Epidermal melanocyte (primary cell): ENCODE measurements at regions not wholly inside any gene's neighbourhood (a gene's known extent, or its start where the extent isn't known, plus 50 kb on each side); places are given as distances from the start of the nearest gene placed in this dataset.
"Not testable (repeated sequence)": the region's sequence is repeated elsewhere in the genome, so short reads cannot be mapped to it uniquely, and the experiment has no call there.

Experiments used
- DNase-seq: peaks from one replicate; pipeline ENCODE4 v3.0.0; 2011; ENCODE audit warnings: low spot score; ENCODE audit not compliant: insufficient read length

DNA sequence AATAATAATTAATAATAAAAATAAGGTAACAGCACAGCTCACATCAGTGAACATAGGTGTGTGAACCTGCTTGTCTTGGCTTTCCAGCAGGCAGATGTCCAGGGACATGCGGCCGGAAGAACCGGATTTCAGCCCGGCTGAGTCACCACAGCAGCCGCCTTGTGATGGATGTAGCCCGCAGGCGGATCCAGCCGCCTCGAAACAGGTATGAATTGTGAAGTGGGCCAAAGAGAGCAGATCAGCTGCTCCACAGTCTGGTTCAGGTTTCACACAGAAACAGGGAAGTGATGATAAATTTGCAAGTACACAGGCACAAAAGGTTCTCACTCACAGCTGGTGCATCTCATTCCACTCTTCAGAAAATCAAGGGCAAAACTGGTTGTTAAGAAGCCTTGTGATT lies 55.1 kb downstream of the ID4 start:
- DNase-seq, result no peak

- DNase-seq, result peak; percentile 51
Measured at GRCh38 chr6:19895866-19896692, 58.9 kb downstream of the ID4 start.

GRCh38 chr6:19896693-19897010 lies 59.5 kb downstream of the ID4 start:
- no peak for DNase-seq

GRCh38 chr6:19898141-19898740 lies 61.1 kb downstream of the ID4 start:
- DNase-seq, result no peak

- DNase-seq, result no peak
Measured at GRCh38 chr6:19902201-19902600, 65.0 kb downstream of the ID4 start.

GRCh38 chr6:19904408-19904807 lies 67.2 kb downstream of the ID4 start:
- DNase-seq, result not testable (repeated sequence)

GRCh38 chr6:19905584-19905983 lies 68.4 kb downstream of the ID4 start:
- DNase-seq, result no peak

DNA sequence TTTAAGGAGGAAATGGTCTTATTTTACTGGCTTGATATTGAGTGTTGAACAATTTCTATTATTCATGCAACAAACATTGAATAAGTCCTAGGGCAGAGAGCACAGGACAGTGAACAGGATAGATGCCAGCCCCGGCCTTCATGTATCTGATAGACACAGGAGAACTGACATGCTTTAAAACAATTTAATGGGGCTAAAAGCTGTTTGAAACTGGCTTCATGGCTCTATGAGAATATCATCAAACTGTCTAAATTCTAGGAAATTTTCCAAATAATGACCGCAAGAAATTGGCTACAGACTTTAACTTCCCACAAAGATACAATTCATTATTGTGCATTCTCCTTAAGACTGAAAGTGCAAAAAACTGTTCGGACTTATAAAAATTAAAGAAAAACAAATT lies 69.0 kb downstream of the ID4 start:
- DNase-seq, result no peak

GRCh38 chr6:19911223-19911622 lies 74.1 kb downstream of the ID4 start:
- no peak for DNase-seq

- no peak for DNase-seq
Measured at GRCh38 chr6:19918436-19918835, 81.3 kb downstream of the ID4 start.

DNA sequence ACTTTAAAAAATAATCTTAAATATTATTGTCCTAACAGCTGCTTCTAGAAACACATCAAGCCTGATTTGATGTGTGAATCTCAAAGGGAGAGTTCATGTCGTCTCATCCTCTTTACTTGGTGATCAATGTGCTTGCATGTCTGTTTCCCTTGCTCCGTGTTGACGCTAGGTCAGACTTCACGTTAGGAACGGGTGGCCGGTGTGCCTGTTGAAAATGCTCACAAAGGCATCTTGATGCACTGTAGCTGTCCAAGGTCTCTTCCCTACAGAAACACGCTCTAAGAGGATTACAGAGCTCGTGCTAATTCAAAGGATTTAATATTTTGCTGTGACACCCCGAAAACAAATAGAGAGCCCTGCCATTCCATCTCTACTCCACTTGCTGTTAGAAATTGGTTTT lies 84.6 kb downstream of the ID4 start:
- no peak for DNase-seq

DNA sequence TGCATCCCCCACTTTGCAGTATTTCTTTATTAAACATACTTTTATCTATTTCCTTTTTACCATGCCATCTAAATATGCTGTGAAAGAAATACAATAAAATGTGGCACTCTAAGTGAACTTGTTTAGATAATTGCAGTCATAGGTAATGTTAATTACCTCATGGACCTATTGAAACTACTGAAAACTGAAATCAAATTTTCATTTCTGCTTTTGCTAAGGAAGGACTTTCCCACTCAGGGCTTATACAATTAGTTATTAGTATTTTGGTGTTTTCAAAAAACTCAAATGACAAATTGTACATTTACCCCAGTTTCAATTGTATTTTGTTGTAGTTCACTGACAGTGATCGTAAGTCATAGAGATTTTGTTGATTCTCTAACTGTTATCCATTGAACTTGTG lies 88.4 kb downstream of the ID4 start:
- no peak for DNase-seq

- no peak for DNase-seq
Measured at GRCh38 chr6:19928461-19928860, 91.3 kb downstream of the ID4 start.

DNA sequence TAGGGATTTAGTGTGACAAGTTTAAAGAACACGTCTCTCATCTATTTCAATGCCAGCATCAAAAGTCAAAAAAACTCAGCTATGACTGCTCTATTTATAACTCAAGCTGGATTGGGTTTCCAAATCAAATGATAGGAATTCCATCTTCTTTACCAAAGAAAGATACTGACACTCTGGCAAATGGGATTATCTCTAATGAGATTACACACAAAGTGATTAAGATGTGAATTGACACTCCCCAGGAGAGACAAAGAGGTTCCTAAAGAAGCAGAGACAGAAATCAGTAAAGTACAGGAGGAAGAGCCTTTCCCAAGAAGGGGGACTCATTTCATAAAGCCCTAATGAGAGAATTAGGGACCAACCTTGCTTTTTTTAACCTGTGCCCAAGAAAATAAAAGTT lies 92.1 kb downstream of the ID4 start:
- no peak for DNase-seq

- DNase-seq, result no peak
Measured at GRCh38 chr6:19934996-19935591, 97.9 kb downstream of the ID4 start.

- not testable (repeated sequence) for DNase-seq
Measured at GRCh38 chr6:19939321-19939720, 102.2 kb downstream of the ID4 start.

GRCh38 chr6:19939926-19940325 lies 102.8 kb downstream of the ID4 start:
- not testable (repeated sequence) for DNase-seq

DNA sequence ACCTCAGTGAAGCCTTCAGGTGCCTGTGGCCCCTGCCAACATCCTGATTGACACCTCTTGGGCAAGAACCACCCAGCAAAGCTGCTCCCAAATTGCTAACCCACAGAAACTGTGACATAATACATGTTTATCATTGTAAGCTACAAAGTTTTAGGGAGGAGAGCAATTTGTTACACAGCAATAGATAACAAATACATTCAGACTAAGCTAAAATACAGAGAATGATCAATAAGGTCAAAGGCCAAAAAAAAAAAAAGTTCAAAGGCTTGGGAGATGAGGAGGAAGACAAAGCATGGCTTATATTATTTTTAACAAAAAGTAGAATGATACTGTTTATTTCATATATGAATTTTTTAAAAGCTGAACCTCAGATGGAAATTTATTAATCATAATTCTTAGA lies 105.9 kb downstream of the ID4 start:
- DNase-seq, result no peak

GRCh38 chr6:19945843-19946358 lies 108.7 kb downstream of the ID4 start:
- DNase-seq, result no peak

- no peak for DNase-seq
Measured at GRCh38 chr6:19949155-19949554, 112.0 kb downstream of the ID4 start.

DNA sequence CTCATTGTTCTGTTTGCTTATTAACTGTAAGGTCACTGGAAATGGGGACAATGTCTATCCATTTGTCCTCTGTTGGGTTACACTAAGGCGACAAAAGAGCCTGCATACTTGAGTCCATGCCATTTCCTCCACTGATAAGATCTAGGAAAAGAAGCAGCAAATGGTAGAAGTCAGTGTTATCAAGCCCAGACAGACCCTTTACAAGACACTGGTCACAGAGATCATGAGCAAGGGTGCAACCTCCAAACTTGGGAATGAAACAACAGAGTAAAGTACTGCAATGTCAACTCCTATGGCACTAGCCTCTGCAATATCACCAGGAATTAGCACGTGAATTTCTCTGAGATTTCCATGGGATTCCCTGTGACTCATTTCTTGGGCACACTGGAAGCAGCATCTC lies 126.9 kb downstream of the ID4 start:
- no peak for DNase-seq

GRCh38 chr6:19968201-19968600 lies 131.0 kb downstream of the ID4 start:
- no peak for DNase-seq

- no peak for DNase-seq
Measured at GRCh38 chr6:19972221-19972620, 135.1 kb downstream of the ID4 start.
